Endothelial cell of umbilical vein (primary cell): ENCODE measurements at regions not wholly inside any gene's neighbourhood (a gene's known extent, or its start where the extent isn't known, plus 50 kb on each side); places are given as distances from the start of the nearest gene placed in this dataset.

ENCODE experiments used
- BruUV-seq: library from RNA; stranded (reverse); fragments of 400-500 nt; replicated peaks from 2 replicates; lab custom pipeline; 2021; lab: Mats Ljungman, UMichigan
- CTCF ChIA-PET: fragments of 300-600, 350-600 bp; sonication (Branson Sonifier 250); formaldehyde crosslinking; loops from one replicate; lab custom pipeline; 2021; ENCODE audit warnings: antibody characterized with exemption, inconsistent platforms; lab: Charles Lee
- POLR2A ChIA-PET: fragments of 300-600, 350-600 bp; sonication (Branson Sonifier 250); formaldehyde crosslinking; loops from one replicate; lab custom pipeline; 2021; ENCODE audit warnings: antibody characterized with exemption, inconsistent platforms; lab: Charles Lee
- DNase-seq: peaks from one replicate; pipeline ENCODE4 v3.0.0-alpha.2; 2011; ENCODE audit warnings: low read depth, low spot score
- FAIRE-seq: peaks from 2 replicates; lab custom pipeline; 2011; peaks lifted over from hg19 to GRCh38; lab: Jason Lieb, UNC
- H2AFZ ChIP-seq: 2 replicates; pipeline ENCODE4 v1.6.0; 2012; ENCODE audit warnings: low read depth, low read length, control low read depth, inconsistent platforms
- H3K27ac ChIP-seq: 2 replicates; pipeline ENCODE4 v1.5.1; 2011; ENCODE audit warnings: low read depth, mild to moderate bottlenecking, control low read depth, low read length, moderate library complexity; ENCODE audit not compliant: insufficient read depth
- H3K27me3 ChIP-seq, 2 experiments: 2 replicates each; pipeline versions ENCODE4 v1.6.0 to v1.6.1; 2011; ENCODE audit warnings: low read length in 2 of 2, mixed read lengths in 1 of 2; ENCODE audit not compliant: control insufficient read depth in 2 of 2, insufficient read depth in 2 of 2
- H3K36me3 ChIP-seq, 2 experiments: 2 replicates in 1 of 2; 3 replicates in 1 of 2; pipeline ENCODE4 v1.5.1; 2011; ENCODE audit warnings: low read length in 2 of 2, mild to moderate bottlenecking in 1 of 2, moderate library complexity in 1 of 2; ENCODE audit not compliant: control insufficient read depth in 2 of 2, insufficient read depth in 2 of 2; ENCODE audit errors: extremely low read depth in 1 of 2
- H3K4me1 ChIP-seq: 3 replicates; pipeline ENCODE4 v1.5.1; 2011; ENCODE audit warnings: mild to moderate bottlenecking, low read length; ENCODE audit not compliant: control insufficient read depth, insufficient read depth; ENCODE audit errors: extremely low read depth
- H3K4me2 ChIP-seq: 2 replicates; pipeline ENCODE4 v1.6.1; 2011; ENCODE audit warnings: low read length, control low read depth, mixed read lengths; ENCODE audit not compliant: insufficient read depth
- H3K4me3 ChIP-seq, 3 experiments: fragments of 200-600 bp in 1 of 3; sonication (generic), shearing (Covaris generic) in 1 of 3; replicated peaks in 1 of 3; 2 replicates each; pipeline ENCODE4 v1.5.1; 2011 to 2016; ENCODE audit warnings: control low read depth in 3 of 3, low read length in 3 of 3, mild to moderate bottlenecking in 2 of 3, inconsistent platforms in 1 of 3, low read depth in 1 of 3, moderate library complexity in 1 of 3; ENCODE audit not compliant: insufficient read depth in 1 of 3
- H3K79me2 ChIP-seq: 2 replicates; pipeline ENCODE4 v1.6.0; 2012; ENCODE audit warnings: low read length, inconsistent platforms; ENCODE audit not compliant: control insufficient read depth, insufficient read depth
- H3K9ac ChIP-seq: replicated peaks from 2 replicates; pipeline ENCODE3; 2011; ENCODE audit warnings: low read length, control low read depth; ENCODE audit not compliant: insufficient read depth; ENCODE audit errors: extremely low read depth
- H3K9me1 ChIP-seq: replicated peaks from 3 replicates; pipeline ENCODE4 v1.6.0; 2011; ENCODE audit warnings: mild to moderate bottlenecking, low read length; ENCODE audit not compliant: control insufficient read depth, insufficient read depth; ENCODE audit errors: extremely low read depth
- H3K9me3 ChIP-seq: replicated peaks from 2 replicates; pipeline ENCODE4 v1.5.1; 2012; ENCODE audit warnings: low read length, inconsistent platforms; ENCODE audit not compliant: control insufficient read depth, insufficient read depth
- H4K20me1 ChIP-seq: replicated peaks from 2 replicates; pipeline ENCODE3; 2011; ENCODE audit warnings: mild to moderate bottlenecking, low read length; ENCODE audit not compliant: control insufficient read depth, insufficient read depth; ENCODE audit errors: extremely low read depth
- CTCF ChIP-seq, 2 donors: IDR thresholded peaks; 1 replicate in 1 of 2; 2 replicates in 1 of 2; pipeline ENCODE4 v1.5.1; 2011; ENCODE audit warnings: low read length in 2 of 2, mild to moderate bottlenecking in 2 of 2, moderate library complexity in 2 of 2, control low read depth in 1 of 2, inconsistent platforms in 1 of 2, low read depth in 1 of 2; ENCODE audit not compliant: insufficient read depth in 1 of 2; ENCODE audit errors: extremely low read depth in 1 of 2
- EZH2 ChIP-seq: IDR thresholded peaks from 2 replicates; pipeline ENCODE4 v1.6.1; 2012; ENCODE audit warnings: borderline replicate concordance, low read depth, mild to moderate bottlenecking, moderate library complexity, low read length, inconsistent platforms; ENCODE audit not compliant: severe bottlenecking
- FOS ChIP-seq: IDR thresholded peaks from 2 replicates; pipeline ENCODE4 v1.6.1; 2011; ENCODE audit warnings: mild to moderate bottlenecking, low read length, moderate library complexity, borderline replicate concordance; ENCODE audit not compliant: insufficient read depth
- GATA2 ChIP-seq: IDR thresholded peaks from 2 replicates; pipeline ENCODE4 v1.7.0; 2011; ENCODE audit warnings: low read depth, mild to moderate bottlenecking, moderate library complexity, mixed read lengths, low read length; ENCODE audit not compliant: insufficient read length, insufficient read depth
- JUN ChIP-seq: IDR thresholded peaks from 2 replicates; pipeline ENCODE4 v1.6.1; 2011; ENCODE audit warnings: borderline replicate concordance, low read depth; ENCODE audit not compliant: insufficient read length, insufficient read depth
- MYC ChIP-seq: IDR thresholded peaks from one replicate; pipeline ENCODE4 v1.6.1; 2011; ENCODE audit warnings: mild to moderate bottlenecking, low read depth, low read length
- POLR2A ChIP-seq: IDR thresholded peaks from 2 replicates; pipeline ENCODE4 v1.6.1; 2012; ENCODE audit warnings: low read depth, mild to moderate bottlenecking, control low read depth, low read length
- POLR2AphosphoS5 ChIP-seq: IDR thresholded peaks from 2 replicates; pipeline ENCODE4 v1.6.1; 2012; ENCODE audit warnings: low read depth, mild to moderate bottlenecking, control low read depth, low read length, moderate library complexity; ENCODE audit not compliant: insufficient read depth
- dilution Hi-C: fragments of 300-500 bp; cut with MboI; formaldehyde crosslinking; loops from one replicate; pipeline ENCODE4 v1.15.0; 2019; ENCODE audit warnings: low sequenced_read_pairs; ENCODE audit not compliant: extremely low pct_ligation_motif_present
- intact Hi-C: fragments of 100-400 bp; cut with micrococcal nuclease; formaldehyde crosslinking; loops from one replicate; pipeline ENCODE4 v1.10.0; 2022
- TF ChIP-seq, protein P1 (sequence below): IDR thresholded peaks from 2 replicates; pipeline ENCODE4 v1.6.1; 2011; ENCODE audit not compliant: insufficient read depth, insufficient read length

- FAIRE-seq: no peak
- Histone ChIP-seq H2AFZ (no peak overlapping the region), H4K20me1 (no peaks in the 10 kb centered on the region), H3K79me2 (no peaks in the 10 kb centered on the region), H3K9me3 (no peaks in the 10 kb centered on the region), H3K4me2 (no peak overlapping the region), H3K36me3 (no peaks in the 10 kb centered on the region), H3K4me3 (no peak overlapping the region), H3K27me3 (no peaks in the 10 kb centered on the region), H3K9ac (no peak overlapping the region), H3K4me1 (no peaks in the 10 kb centered on the region), H3K9me1 (no peaks in the 10 kb centered on the region), H3K27ac (no peak overlapping the region)
- intact Hi-C loops: no loop called here
- TF ChIP-seq GATA2 (no peak), CTCF (IDR thresholded peaks at IDR 0.05; ENCODE audit: extremely low read depth in 1 of 2, insufficient read depth in 1 of 2, low read depth in 1 of 2, low read length in 2 of 2) (no peak), POLR2AphosphoS5 (no peak), POLR2A (no peak), MYC (no peak), EZH2 (no peak), FOS (no peak), JUN (no peak)
- TF ChIP-seq, protein P1, sequence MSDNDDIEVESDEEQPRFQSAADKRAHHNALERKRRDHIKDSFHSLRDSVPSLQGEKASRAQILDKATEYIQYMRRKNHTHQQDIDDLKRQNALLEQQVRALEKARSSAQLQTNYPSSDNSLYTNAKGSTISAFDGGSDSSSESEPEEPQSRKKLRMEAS: no peak
- ChIA-PET CTCF (no interaction called here), POLR2A (no interaction called here)
- BruUV-seq: no TSS peak
- DNase-seq: no peak
- dilution Hi-C loops: no loop called here
These were observed 285.7 kb upstream of the CTNNB1 start for GRCh38 chr3:40913641-40914040.
